HG03442 (cell line): ENCODE measurements at regions not wholly inside any gene's neighbourhood (a gene's known extent, or its start where the extent isn't known, plus 50 kb on each side); places are given as distances from the start of the nearest gene placed in this dataset.
"Not testable (repeated sequence)": the region's sequence is repeated elsewhere in the genome, so short reads cannot be mapped to it uniquely, and the experiment has no call there.

ENCODE experiments used
- ATAC-seq: cut with Tn5 transposase; IDR thresholded peaks from one replicate; pipeline ENCODE4 v1.9.1; 2021; ENCODE audit warnings: mild to moderate bottlenecking, moderate library complexity; ENCODE audit not compliant: unreplicated experiment

DNA sequence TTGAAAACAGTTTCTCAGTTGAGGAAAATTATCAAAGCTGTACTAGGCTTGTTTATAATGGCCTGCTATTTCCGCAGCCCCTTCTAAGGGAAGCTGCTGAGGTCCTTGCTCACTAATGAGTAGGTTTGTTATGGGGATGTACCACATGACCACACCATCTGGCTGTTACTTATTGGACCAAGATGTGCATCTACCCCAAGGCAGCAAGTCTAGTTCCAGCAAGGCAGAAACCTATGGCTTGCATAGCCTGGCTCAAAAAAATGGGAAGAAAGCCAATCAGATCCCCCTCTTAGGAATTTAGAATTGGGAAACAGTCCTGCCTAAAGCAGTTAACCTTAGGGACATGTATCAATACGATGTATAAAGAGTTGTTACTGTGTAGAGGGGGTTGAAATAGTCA lies 186.5 kb upstream of the SPRY2 start:
- ATAC-seq, result no peak

DNA sequence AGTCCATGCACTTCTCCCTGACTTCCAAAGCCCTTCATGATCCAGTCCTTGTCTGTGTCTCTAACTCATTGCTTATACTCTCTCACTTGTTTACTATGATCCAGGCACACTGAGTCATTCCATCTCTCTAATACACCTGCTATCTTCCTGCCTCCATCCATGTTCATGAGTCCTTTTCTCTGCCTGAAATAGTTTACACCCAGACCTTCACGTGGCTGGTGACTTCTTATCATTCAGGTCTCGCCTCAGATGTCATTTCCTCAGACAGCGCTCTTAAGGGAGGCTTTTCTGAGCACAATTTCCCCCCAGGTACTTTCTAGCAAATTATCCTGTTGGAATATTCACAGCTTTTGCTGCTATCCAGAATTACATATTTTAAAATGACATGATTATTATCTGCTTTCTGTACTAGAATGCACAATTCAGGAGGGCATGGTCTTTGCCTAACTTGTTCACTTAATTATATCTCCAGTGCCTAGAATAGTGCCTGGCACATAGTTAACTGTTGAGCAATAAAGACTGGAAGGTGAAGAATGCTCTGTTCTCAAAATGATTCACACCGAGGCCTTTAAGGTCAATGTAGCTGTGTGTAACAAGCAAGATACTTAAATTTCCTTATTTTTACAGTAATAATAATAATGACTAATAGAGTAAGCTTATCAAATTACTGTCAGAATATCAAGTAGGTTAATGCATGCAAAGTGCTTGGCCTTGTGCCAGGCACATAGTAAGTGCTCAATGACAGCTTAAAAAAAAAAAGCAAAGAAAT lies 183.7 kb upstream of the SPRY2 start:
- no peak for ATAC-seq

- no peak for ATAC-seq
Observed at GRCh38 chr13:80523134-80523533, 182.2 kb upstream of the SPRY2 start.

DNA sequence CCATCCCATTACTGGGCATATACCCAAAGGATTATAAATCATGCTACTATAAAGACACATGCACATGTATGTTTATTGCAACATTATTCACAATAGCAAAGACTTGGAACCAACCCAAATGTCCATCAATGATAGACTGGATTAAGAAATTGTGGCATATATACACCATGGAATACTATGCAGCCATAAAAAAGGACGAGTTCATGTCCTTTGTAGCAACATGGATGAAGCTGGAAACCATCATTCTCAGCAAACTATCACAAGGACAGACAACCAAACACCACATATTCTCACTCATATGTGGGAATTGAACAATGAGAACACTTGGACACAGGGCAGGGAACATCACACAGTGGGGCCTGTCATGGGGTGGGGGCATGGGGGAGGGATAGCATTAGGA lies 181.5 kb upstream of the SPRY2 start:
- not testable (repeated sequence) for ATAC-seq

DNA sequence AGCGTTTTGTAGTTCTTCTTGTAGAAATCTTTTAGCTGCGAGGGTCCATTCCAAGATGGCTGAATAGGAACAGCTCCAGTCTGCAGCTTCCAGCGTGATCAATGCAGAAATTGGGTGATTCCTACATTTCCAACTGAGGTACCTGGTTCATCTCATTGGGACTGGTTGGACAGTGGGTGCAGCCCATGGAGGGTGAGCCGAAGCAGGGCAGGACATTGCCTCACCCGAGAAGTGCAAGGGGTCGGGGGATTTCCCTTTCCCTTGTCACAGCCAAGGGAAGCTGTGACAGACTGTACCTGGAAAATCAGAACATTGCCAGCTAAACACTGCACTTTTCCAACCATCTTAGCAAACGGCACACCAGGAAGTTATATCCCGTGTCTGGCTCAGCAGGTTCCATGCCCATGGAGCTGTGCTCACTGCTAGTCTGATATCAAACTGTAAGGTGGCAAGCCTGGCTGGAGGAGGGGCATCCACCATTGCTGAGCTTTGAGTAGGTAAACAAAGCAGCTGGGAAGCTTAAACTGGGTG lies 176.0 kb upstream of the SPRY2 start:
- ATAC-seq, result no peak

DNA sequence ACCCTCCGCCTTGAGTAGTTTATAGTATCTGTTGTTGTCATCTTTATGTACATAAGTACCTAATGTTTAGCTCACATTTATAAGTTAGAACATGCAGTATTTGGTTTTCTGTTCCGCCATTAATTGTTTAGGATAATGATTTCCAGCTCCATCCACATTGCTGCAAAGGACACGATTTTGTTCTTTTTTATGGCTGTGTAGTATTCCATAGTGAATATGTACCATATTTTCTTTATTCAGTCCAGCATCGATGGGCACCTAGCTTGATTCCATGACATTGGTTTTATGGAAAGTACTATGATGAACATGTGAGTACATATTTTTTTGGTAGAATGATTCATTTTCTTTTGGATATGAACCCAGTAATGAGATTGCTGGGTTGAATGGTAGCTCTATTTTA lies 174.4 kb upstream of the SPRY2 start:
- ATAC-seq, result no peak

GRCh38 chr13:80513196-80513595 lies 172.3 kb upstream of the SPRY2 start:
- no peak for ATAC-seq

DNA sequence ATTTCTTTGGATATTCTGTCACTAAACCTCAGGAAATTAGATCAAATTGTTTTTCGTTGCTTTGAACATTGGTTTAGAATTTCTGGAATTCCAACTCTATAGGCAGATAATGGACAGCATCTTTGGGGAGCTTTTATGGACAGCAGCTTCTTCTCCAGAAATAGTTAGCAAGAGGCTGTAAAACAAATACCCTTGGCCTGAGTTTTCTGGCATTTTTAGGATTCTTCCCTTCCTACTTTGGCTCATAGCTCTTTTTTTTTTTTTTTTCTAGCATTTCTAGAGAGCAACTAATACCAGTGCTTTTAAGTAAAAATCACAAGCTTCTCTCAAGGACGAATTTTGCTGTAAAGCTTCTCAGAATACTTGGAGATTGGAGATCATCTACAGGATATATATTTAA lies 169.8 kb upstream of the SPRY2 start:
- ATAC-seq, result no peak

GRCh38 chr13:80509264-80509663 lies 168.3 kb upstream of the SPRY2 start:
- no peak for ATAC-seq

DNA sequence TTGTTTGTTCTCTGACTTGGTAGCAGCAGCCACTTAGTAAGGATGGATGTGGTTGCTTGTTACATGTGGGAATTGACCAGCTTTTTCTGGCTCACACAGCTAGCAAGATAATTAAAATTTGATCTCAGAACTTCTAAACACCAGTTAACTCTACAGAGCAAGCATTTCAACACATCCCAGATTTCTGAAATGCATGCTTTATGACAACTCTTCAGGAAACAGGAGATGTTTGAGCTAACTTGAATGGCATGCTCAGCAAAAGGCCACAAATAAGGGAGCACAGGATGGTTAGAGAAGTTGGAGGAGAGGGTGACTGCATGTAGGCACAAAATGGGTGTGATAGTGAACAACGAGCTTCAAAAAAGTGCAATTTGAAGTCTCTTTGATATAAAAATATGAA lies 167.1 kb upstream of the SPRY2 start:
- no peak for ATAC-seq

DNA sequence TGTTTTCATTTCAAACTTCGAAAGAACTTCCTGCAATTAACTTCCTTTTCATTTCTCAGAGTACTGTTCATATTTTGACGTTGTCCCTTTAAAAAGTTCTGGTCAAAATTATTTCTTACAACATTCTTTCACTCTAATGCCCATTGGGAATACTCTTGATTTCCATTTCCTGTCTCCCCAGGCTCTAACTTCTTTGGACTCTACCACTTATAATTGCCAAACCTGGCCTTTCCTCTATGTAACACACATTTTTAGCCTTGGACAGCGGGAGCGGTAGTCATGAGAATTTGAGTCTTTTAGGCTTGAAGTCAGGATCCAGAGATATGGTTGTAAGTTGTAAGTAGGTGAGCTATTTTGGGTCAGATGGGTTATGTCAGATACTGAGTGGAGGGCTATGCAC lies 163.5 kb upstream of the SPRY2 start:
- ATAC-seq, result no peak

DNA sequence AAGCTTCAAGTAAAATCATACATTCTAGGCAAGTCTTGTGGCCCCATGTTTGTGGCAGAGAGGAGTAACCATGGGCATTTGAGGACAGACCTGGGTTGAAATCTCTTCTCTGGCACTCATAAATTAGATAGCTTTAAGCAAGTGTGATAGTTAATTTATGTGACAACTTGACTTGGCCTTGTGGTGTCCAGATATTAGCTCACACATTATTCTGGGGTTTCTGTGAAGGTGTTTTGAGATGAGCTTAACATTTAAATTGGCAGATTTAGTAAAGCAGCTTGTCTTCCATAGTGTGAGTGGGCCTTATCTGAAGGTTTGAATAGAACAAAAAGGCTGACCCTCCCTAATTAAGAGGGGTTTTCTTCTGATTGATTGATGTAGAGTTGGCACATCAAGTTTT lies 161.4 kb upstream of the SPRY2 start:
- ATAC-seq, result no peak

GRCh38 chr13:80501556-80501955 lies 160.6 kb upstream of the SPRY2 start:
- no peak for ATAC-seq

DNA sequence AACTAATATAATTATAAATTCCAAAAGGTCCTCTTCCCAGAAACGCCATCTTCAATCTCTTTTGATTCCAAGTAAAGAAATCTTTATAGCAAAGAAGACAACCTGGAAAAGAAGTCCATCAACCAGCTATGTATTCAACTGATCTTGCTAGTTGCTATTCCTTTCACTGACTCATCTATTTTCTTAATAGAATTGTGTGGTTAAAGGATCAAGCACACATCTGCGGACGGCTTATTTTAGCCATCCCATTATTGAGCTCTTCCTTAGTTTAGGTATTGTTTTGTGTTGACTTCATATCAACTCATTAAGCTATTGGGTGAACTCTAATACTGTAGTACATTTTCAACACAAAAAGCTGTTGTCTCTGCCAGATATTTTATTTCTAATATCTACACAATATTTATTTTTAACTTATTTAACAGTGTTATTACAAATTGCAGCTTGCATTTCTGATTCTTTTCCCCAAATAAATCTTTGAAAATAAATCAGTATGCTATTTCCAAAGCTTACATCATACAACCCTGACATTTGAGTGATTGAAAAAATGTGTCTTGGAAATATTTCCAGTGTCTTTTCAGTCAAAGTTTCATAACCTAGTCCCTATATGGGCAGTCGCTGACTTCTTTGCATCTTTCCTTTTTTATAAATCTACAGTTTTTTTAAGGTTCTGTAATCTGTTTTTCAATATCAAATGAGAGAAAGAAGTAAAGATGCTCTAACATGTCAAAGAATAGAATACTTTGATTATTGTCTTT lies 158.8 kb upstream of the SPRY2 start:
- no peak for ATAC-seq

DNA sequence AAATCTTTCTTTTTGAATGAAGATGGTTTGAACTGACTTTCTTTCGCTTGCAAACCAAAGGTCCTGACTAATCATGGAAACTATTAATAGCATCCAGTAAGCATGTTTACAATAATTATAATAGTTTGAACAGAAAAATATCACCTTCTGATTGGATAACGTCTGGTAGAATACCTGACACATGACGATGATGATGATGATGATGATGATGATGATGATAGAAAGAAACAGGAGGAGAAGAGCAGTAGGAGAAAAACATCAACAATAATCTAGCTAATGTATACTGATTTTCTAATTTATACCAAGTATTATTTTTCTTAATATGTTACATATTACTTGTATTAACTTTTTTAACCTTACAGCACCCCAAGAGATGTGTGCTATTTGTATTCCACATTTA lies 157.5 kb upstream of the SPRY2 start:
- ATAC-seq, result no peak

DNA sequence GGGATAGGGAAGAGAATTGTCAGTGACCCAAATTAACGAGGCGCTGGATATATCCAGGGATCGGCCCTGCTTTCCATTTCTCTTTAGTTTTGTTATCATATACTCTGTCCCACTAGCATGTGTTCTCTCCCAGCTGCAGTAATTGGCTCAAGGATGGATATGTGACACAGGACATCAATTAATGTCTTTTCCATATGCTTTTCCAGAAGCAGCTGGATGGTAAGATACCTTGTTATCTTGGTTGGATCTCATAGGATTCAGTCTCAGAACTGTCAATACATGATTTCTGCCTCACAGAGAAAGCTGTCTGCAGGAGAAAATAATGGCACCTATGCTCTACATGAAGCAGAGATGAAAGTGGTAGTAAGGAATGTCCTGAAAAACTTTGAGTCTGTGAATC lies 157.1 kb upstream of the SPRY2 start:
- ATAC-seq, result no peak

- ATAC-seq, result no peak
Observed at GRCh38 chr13:80497439-80497838, 156.5 kb upstream of the SPRY2 start.

DNA sequence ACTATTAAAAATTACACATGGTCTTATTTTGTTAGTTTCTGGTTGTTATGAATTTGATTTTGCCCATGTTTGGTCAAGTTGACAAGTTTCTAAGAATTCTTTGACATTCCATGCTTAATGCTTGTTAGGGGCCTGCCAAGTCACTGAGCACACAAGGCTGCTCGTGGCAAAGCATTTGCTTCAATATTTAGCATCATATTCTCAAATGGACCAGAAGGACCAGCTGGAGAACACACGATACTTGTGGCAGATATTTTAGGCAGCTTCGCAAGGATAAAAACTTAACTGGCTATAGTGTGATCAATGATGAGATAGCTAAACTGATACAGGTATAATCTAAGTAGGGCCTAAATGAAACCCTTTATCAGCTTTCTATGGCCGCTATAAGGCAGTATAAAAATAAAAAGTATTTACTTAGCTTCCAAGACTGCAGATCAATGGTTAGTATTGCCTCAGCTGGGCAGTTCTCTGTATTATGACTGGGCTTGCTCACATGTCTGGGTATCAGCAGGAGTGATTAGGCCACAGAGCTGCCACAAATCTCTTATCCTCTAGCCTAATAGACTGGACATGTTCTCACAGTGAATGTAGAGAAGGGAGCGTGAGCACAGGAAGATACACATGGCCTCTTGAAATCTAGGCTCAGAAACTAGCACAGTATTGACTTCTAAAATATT lies 155.9 kb upstream of the SPRY2 start:
- ATAC-seq, result no peak

DNA sequence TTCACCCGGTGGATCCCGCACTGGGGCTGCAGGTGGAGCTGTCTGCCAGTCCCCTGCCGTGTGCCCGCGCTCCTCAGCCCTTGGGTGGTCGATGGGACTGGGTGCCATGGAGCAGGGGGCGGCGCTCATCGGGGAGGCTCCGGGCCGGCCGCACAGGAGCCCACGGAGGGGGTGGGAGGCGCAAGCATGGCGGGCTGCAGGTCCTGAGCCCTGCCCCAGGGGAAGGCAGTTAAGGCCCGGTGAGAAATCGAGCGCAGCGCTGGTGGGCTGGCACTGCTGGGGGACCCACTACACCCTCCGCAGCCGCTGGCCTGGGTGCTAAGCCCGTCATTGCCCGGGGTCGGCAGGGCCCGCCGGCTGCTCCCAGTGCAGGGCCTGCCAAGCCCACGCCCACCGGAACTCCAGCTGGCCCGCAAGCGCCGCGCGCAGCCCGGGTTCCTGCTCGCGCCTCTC lies 149.6 kb upstream of the SPRY2 start:
- not testable (repeated sequence) for ATAC-seq

- ATAC-seq, result no peak
Observed at GRCh38 chr13:80486402-80486801, 145.5 kb upstream of the SPRY2 start.

DNA sequence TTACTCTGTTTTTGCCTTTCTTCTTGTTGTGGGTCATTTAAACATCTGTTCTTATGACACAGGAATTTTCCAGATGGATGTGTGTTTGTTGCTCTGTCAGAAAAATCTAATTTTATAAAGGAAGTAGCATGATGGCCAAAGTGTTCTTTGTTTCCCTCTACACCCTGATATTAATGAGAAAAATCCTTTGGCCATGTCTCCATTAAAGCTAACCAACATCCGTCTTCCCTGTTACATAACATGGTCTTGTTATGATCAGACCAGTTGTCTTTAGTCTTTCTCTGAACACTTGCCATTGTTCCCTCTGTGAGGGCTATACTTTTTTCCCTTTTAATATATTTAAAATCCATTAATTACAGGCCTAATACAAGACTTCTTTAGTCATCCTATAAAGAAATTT lies 142.2 kb upstream of the SPRY2 start:
- no peak for ATAC-seq

- ATAC-seq, result no peak
Observed at GRCh38 chr13:80481588-80481987, 140.7 kb upstream of the SPRY2 start.
